ENCODE measurements at regions not wholly inside any gene's neighbourhood (a gene's known extent, or its start where the extent isn't known, plus 50 kb on each side); places are given as distances from the start of the nearest gene placed in this dataset.

DNA sequence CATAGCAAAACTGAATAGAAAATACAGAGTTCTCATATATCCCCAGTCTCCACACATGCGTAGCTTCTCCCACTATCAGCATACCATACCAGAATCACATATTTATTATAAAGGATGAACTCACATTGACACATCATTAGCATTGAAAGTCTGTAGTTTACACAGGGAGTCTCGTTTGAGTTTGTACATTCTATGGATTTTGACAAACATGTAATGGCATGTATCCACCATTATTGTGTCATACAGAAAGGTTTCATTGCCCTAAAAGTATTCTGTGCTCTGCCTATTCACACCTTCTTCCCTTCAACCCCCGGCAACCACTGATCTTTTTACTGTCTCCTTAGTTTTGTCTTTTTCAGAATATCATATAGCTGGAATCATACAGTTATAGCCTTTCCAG is 562.4 kb downstream of the KCTD8 start:
- TF ChIP-seq, protein P1, sequence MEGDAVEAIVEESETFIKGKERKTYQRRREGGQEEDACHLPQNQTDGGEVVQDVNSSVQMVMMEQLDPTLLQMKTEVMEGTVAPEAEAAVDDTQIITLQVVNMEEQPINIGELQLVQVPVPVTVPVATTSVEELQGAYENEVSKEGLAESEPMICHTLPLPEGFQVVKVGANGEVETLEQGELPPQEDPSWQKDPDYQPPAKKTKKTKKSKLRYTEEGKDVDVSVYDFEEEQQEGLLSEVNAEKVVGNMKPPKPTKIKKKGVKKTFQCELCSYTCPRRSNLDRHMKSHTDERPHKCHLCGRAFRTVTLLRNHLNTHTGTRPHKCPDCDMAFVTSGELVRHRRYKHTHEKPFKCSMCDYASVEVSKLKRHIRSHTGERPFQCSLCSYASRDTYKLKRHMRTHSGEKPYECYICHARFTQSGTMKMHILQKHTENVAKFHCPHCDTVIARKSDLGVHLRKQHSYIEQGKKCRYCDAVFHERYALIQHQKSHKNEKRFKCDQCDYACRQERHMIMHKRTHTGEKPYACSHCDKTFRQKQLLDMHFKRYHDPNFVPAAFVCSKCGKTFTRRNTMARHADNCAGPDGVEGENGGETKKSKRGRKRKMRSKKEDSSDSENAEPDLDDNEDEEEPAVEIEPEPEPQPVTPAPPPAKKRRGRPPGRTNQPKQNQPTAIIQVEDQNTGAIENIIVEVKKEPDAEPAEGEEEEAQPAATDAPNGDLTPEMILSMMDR (IDR thresholded peaks at IDR 0.05; ENCODE audit: extremely low read depth, insufficient read depth, missing control alignments), result no peak
- in situ Hi-C loops (cut with MboI; ENCODE audit: low pct_unique_long_range_greater_than_20kb, low sequenced_read_pairs, unreplicated experiment), result no loop called here
- no peak for DNase-seq (ENCODE audit: low spot score)

DNA sequence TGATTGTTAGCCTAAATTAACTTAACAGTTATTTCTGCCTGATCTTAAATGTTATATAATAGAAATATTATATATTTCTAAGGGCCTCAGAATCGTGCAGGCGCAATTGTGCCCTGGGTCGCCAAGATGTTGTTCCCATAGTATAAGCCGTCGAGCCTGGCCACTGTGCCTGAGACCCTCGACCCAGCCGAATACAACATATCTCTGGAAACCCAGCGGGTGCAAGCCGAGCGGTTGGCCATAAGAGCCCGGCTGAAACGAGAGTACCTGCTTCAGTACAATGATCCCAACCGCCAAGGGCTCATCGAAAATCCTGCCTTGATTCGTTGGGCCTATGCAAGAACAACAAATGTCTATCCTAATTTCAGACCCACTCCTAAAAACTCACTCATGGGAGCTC is 549.8 kb downstream of the KCTD8 start:
- TF ChIP-seq, protein P1 (IDR thresholded peaks at IDR 0.05; ENCODE audit: extremely low read depth, insufficient read depth, missing control alignments), result no peak
- no peak for DNase-seq (ENCODE audit: low spot score)
- in situ Hi-C loops (cut with MboI; ENCODE audit: low pct_unique_long_range_greater_than_20kb, low sequenced_read_pairs, unreplicated experiment), result no loop called here

DNA sequence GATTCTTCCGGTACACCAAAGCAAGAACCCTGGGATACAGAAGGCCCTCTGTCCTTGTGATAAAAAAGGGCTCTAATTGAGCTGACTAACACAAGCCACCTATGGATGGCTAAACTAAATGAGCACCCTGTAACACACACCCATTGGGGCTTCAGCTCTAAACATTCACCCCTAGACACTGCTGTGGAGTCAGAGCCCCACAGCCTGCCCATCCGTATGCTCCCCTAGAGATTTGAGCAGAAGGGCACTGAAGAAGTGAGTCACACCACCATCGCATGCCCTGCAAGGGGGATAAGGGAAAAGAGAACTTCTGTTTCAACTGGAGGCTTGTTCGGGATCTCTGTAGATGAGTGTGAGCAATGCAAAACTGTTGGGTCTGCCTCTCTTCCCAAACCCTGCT is 545.2 kb downstream of the KCTD8 start:
- in situ Hi-C loops (cut with MboI; ENCODE audit: low pct_unique_long_range_greater_than_20kb, low sequenced_read_pairs, unreplicated experiment), result no loop called here

DNA sequence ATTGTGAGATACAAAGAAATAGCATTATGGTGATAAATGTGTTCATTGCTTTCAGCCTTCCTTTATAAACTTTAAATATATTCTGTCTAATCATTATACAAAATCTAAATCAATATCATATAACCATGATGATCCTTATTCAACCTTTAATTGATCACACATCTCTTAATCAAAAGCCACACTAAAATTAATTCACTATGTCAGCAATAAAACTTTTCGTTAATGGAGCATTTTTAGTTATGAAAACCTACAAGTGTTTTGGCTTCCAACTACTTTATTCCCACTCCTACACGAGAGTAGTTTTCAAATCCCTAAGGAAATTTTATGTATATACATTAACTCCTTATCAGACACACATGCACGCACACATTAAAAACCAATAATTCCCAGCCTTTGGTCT is 530.2 kb downstream of the KCTD8 start:
- in situ Hi-C loops (cut with MboI; ENCODE audit: low pct_unique_long_range_greater_than_20kb, low sequenced_read_pairs, unreplicated experiment), result no loop called here
- no peak for DNase-seq (ENCODE audit: low spot score)
- TF ChIP-seq, protein P1 (IDR thresholded peaks at IDR 0.05; ENCODE audit: extremely low read depth, insufficient read depth, missing control alignments), result no peak

More for the DNA sequence above, 545.2 kb downstream of the KCTD8 start:
- TF ChIP-seq, protein P1 (IDR thresholded peaks at IDR 0.05; ENCODE audit: extremely low read depth, insufficient read depth, missing control alignments), result no peak
- DNase-seq (ENCODE audit: low spot score), result no peak

DNA sequence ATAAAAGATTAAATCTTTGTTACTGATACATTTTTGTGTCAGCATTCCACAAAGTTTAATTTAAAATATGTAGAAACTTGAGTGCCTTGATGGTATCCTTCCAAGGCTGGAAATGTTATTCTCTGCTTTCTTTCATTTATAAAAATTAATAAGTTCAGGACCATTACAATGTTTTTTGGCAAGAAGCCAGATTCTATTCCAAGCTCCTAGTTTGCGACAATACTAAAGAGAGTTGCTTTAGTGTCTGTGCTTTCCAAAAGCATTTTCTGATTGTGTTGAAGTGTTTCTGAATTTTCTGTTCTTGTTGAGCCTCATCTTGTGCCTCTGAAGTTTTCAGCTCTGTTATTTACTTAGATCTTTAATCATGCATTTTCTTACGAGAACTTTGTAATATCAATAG is 516.2 kb downstream of the KCTD8 start:
- no peak for DNase-seq (ENCODE audit: low spot score)
- TF ChIP-seq, protein P1 (IDR thresholded peaks at IDR 0.05; ENCODE audit: extremely low read depth, insufficient read depth, missing control alignments), result no peak
- in situ Hi-C loops (cut with MboI; ENCODE audit: low pct_unique_long_range_greater_than_20kb, low sequenced_read_pairs, unreplicated experiment), result no loop called here

DNA sequence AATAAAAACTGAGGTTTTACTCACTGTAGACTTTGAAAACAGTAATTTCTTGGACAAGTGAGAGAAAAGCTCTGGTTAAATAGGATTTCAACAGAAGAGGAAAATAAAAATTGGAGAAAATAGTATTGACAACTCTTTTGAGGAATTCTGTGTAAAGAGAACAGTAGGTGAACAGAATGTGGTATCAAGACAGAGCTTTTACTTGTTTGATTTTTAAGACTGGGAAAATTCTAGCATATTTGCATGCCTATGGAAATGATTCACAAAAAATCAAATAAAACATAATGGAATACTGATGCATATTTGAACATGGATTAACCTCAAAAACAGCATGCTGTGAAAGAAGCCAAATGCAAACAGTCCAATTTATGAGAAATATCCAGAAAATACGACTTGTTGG is 504.6 kb downstream of the KCTD8 start:
- in situ Hi-C loops (cut with MboI; ENCODE audit: low pct_unique_long_range_greater_than_20kb, low sequenced_read_pairs, unreplicated experiment), result no loop called here
- TF ChIP-seq, protein P1 (IDR thresholded peaks at IDR 0.05; ENCODE audit: extremely low read depth, insufficient read depth, missing control alignments), result no peak
- DNase-seq (ENCODE audit: low spot score), result no peak

DNA sequence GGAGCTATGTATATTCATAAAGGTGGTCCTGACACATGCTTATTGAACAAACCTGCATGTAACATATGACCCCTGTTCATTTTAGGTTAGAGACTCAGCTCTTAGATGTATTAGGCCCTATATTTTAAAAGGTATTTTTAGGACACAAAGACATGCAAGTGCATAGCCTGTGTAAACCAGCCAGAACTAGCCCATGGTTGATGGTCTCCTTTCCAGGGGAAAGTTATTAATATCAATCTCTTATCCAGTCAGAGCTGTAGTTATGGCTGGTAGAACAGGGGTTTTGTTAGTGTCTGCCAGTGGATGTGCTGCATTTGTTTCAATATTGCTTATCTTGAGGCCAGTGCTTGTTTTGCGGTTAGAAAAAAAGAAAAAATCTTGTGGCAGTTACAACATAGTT is 488.6 kb downstream of the KCTD8 start:
- in situ Hi-C loops (cut with MboI; ENCODE audit: low pct_unique_long_range_greater_than_20kb, low sequenced_read_pairs, unreplicated experiment), result no loop called here
- DNase-seq (ENCODE audit: low spot score), result no peak
- TF ChIP-seq, protein P1 (IDR thresholded peaks at IDR 0.05; ENCODE audit: extremely low read depth, insufficient read depth, missing control alignments), result no peak

Data from GM13977 (cell line).